ENCODE measurements at regions not wholly inside any gene's neighbourhood (a gene's known extent, or its start where the extent isn't known, plus 50 kb on each side); places are given as distances from the start of the nearest gene placed in this dataset.

DNA sequence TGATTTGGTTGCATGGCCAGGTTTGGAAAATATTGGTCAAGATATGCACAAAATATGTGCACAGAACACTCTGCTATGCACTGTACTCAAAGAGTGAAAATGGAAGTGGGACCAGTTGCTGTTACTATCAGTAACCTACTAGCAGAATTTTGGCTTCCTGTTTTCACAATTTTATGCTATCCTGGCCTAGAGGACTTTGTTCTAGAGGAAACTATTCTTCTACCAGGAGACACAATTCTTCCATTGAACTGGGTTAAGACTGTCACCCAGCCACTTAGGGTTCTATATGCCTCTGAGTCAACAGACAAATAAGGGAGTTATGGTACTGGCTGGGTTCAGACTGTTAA, 431.4 kb upstream of the DCC start:
- H3K4me1 Mint-ChIP-seq, result no peaks in the 10 kb centered on the region
- no peaks in the 10 kb centered on the region for H3K36me3 Mint-ChIP-seq
- no peaks in the 10 kb centered on the region for H3K9me3 Mint-ChIP-seq (ENCODE audit: low read depth)
- H3K27me3 Mint-ChIP-seq, result no peaks in the 10 kb centered on the region
- H3K4me3 Mint-ChIP-seq, result no peak overlapping the region
- CTCF ChIA-PET, result no interaction called here
- H3K27ac Mint-ChIP-seq, result no peak overlapping the region
- DNase-seq, result no peak
- no peak for ATAC-seq

DNA sequence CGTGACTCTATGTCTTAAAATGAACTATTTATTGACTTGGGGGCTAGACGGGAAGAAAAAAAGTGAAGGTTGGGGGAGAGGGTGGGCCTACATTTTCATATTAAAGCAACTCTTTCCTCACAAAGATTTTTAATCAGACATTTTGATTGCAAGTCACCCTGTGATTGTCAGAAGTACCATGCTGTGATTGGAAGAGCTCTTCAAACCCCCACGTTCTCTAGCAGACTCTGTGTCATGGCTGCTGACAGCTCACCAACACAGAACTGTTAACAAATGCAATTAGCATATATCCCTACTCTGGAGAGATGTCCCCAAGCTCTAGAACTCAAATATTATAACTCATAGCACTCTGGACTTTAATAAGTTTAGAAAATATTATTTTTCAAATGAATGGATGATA, 428.4 kb upstream of the DCC start:
- no peaks in the 10 kb centered on the region for H3K4me1 Mint-ChIP-seq
- H3K27ac Mint-ChIP-seq, result no peak overlapping the region
- ATAC-seq (no peak), DNase-seq (no peak)
- H3K27me3 Mint-ChIP-seq, result no peaks in the 10 kb centered on the region
- H3K36me3 Mint-ChIP-seq, result no peaks in the 10 kb centered on the region
- H3K9me3 Mint-ChIP-seq (ENCODE audit: low read depth), result no peaks in the 10 kb centered on the region
- CTCF ChIA-PET, result no interaction called here
- H3K4me3 Mint-ChIP-seq, result no peak overlapping the region

GRCh38 chr18:51912381-51912780, 427.6 kb upstream of the DCC start:
- Mint-ChIP-seq H3K36me3 (no peaks in the 10 kb centered on the region), H3K4me1 (no peaks in the 10 kb centered on the region), H3K4me3 (no peak overlapping the region), H3K27me3 (no peaks in the 10 kb centered on the region), H3K9me3 (ENCODE audit: low read depth) (no peaks in the 10 kb centered on the region), H3K27ac (no peak overlapping the region)
- no peak for DNase-seq
- CTCF ChIA-PET, result no interaction called here
- ATAC-seq, result no peak

DNA sequence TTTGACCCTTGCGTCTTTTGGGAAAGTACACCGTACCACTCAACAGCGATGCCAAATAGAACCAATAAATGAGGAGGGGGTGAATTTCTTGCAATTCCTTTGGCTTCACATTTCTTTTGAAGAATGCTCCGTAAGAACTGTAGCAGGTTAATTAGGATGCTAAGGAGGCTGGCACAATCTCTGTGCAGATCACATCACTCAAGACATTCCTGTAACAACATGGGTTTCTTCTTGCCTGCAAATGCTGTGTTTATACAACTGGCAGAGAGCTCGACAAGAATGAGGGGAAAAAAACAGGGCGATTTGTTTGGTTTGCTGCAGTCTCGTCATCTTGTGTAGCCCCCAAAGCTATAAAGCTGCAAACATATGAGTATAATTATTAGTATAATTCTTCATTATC, 424.8 kb upstream of the DCC start:
- Mint-ChIP-seq H3K36me3 (no peaks in the 10 kb centered on the region), H3K4me1 (no peaks in the 10 kb centered on the region), H3K27ac (no peak overlapping the region), H3K9me3 (ENCODE audit: low read depth) (peaks cover 3% of the 10 kb centered on the region), H3K4me3 (no peak overlapping the region), H3K27me3 (no peaks in the 10 kb centered on the region)
- CTCF ChIA-PET, result no interaction called here
- DNase-seq (no peak), ATAC-seq (no peak)

GRCh38 chr18:51921862-51922261, 418.1 kb upstream of the DCC start:
- no peaks in the 10 kb centered on the region for H3K4me1 Mint-ChIP-seq
- no peak for ATAC-seq
- CTCF ChIA-PET, result no interaction called here

GRCh38 chr18:51933903-51934302, 406.1 kb upstream of the DCC start:
- H3K4me1 Mint-ChIP-seq, result no peaks in the 10 kb centered on the region
- H3K4me3 Mint-ChIP-seq, result no peak overlapping the region
- no peaks in the 10 kb centered on the region for H3K9me3 Mint-ChIP-seq (ENCODE audit: low read depth)
- peaks cover 2% of the 10 kb centered on the region for H3K36me3 Mint-ChIP-seq
- ATAC-seq (no peak), DNase-seq (no peak)
- no peaks in the 10 kb centered on the region for H3K27me3 Mint-ChIP-seq
- CTCF ChIA-PET, result no interaction called here
- no peak overlapping the region for H3K27ac Mint-ChIP-seq

More at GRCh38 chr18:51921862-51922261, 418.1 kb upstream of the DCC start:
- no peak for DNase-seq
- H3K27ac Mint-ChIP-seq, result no peak overlapping the region
- no peak overlapping the region for H3K4me3 Mint-ChIP-seq
- peaks cover 6% of the 10 kb centered on the region for H3K9me3 Mint-ChIP-seq (ENCODE audit: low read depth)
- no peaks in the 10 kb centered on the region for H3K27me3 Mint-ChIP-seq
- H3K36me3 Mint-ChIP-seq, result no peaks in the 10 kb centered on the region

GRCh38 chr18:51936115-51936514, 403.9 kb upstream of the DCC start:
- H3K4me1 Mint-ChIP-seq, result no peaks in the 10 kb centered on the region
- no peak overlapping the region for H3K27ac Mint-ChIP-seq
- H3K9me3 Mint-ChIP-seq (ENCODE audit: low read depth), result no peaks in the 10 kb centered on the region
- DNase-seq (no peak), ATAC-seq (no peak)
- no peaks in the 10 kb centered on the region for H3K27me3 Mint-ChIP-seq
- no peaks in the 10 kb centered on the region for H3K36me3 Mint-ChIP-seq
- CTCF ChIA-PET, result no interaction called here
- H3K4me3 Mint-ChIP-seq, result no peak overlapping the region

- ATAC-seq (no peak), DNase-seq (no peak)
- Mint-ChIP-seq H3K27ac (no peak overlapping the region), H3K4me1 (no peaks in the 10 kb centered on the region), H3K36me3 (no peaks in the 10 kb centered on the region), H3K9me3 (ENCODE audit: low read depth) (no peaks in the 10 kb centered on the region), H3K4me3 (no peak overlapping the region), H3K27me3 (no peaks in the 10 kb centered on the region)
- CTCF ChIA-PET, result no interaction called here
These were observed 398.0 kb upstream of the DCC start for GRCh38 chr18:51941999-51942398.

GRCh38 chr18:51943281-51943680, 396.7 kb upstream of the DCC start:
- Mint-ChIP-seq H3K9me3 (ENCODE audit: low read depth) (no peaks in the 10 kb centered on the region), H3K36me3 (no peaks in the 10 kb centered on the region), H3K27me3 (no peaks in the 10 kb centered on the region), H3K27ac (no peak overlapping the region), H3K4me1 (no peaks in the 10 kb centered on the region), H3K4me3 (no peak overlapping the region)
- DNase-seq (no peak), ATAC-seq (no peak)
- CTCF ChIA-PET, result no interaction called here

DNA sequence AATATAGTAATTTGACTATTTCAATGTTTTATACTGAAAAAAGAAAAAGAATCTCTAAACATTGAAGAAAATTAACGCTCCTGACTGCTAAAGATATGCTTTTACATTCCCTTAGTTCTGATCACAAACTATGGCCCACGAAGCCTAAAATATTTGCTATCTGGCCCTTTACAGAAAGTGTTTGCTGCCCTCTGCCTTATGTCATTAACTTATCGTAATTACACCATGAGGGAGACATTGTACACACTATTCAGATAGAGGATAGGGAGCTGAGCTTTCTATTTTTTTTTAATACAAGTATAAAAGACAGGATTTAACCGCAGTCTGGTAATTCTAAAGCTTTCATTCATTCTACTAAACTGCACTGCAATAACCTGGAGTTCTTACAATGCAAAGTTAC, 393.1 kb upstream of the DCC start:
- no peak overlapping the region for H3K27ac Mint-ChIP-seq
- CTCF ChIA-PET, result no interaction called here
- DNase-seq, result no peak
- no peaks in the 10 kb centered on the region for H3K9me3 Mint-ChIP-seq (ENCODE audit: low read depth)
- no peak for ATAC-seq
- H3K4me1 Mint-ChIP-seq, result no peaks in the 10 kb centered on the region
- H3K36me3 Mint-ChIP-seq, result no peaks in the 10 kb centered on the region
- no peaks in the 10 kb centered on the region for H3K27me3 Mint-ChIP-seq
- H3K4me3 Mint-ChIP-seq, result no peak overlapping the region

DNA sequence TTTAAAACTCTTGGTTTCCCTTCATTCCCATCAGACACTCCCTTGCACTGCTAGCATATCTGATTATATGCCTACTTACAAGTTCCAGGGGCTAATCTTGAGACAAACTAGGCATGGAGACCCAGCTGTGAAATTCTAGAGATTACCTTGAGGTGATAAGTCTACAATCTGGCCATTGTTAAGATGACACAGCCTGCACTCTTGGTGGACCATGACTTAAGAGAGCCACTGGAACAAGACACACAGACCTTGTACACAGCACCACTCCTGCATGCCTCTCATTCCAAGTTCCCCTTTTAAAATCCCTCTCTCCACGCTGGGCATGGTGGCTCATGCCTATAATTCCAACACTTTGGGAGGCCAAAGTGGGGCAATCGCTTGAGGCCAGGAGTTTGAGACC, 387.2 kb upstream of the DCC start:
- no peak for ATAC-seq
- CTCF ChIA-PET, result no interaction called here

GRCh38 chr18:51953521-51953920, 386.5 kb upstream of the DCC start:
- no peak for ATAC-seq

More for the DNA sequence above, 387.2 kb upstream of the DCC start:
- DNase-seq, result no peak
- Mint-ChIP-seq H3K9me3 (ENCODE audit: low read depth) (peaks cover 5% of the 10 kb centered on the region), H3K27me3 (no peaks in the 10 kb centered on the region), H3K36me3 (no peaks in the 10 kb centered on the region), H3K4me3 (no peak overlapping the region), H3K27ac (no peak overlapping the region), H3K4me1 (no peaks in the 10 kb centered on the region)

GRCh38 chr18:51955136-51955535, 384.9 kb upstream of the DCC start:
- Mint-ChIP-seq H3K27ac (no peak overlapping the region), H3K9me3 (ENCODE audit: low read depth) (peaks cover 5% of the 10 kb centered on the region), H3K27me3 (no peaks in the 10 kb centered on the region), H3K4me1 (no peaks in the 10 kb centered on the region), H3K4me3 (no peak overlapping the region), H3K36me3 (no peaks in the 10 kb centered on the region)
- CTCF ChIA-PET, result no interaction called here
- ATAC-seq (no peak), DNase-seq (no peak)

More at GRCh38 chr18:51953521-51953920, 386.5 kb upstream of the DCC start:
- Mint-ChIP-seq H3K27ac (no peak overlapping the region), H3K9me3 (ENCODE audit: low read depth) (peaks cover 5% of the 10 kb centered on the region), H3K4me3 (no peak overlapping the region), H3K4me1 (no peaks in the 10 kb centered on the region), H3K27me3 (no peaks in the 10 kb centered on the region), H3K36me3 (no peaks in the 10 kb centered on the region)
- no peak for DNase-seq
- CTCF ChIA-PET, result no interaction called here

GRCh38 chr18:51957001-51957400, 383.0 kb upstream of the DCC start:
- CTCF ChIA-PET, result no interaction called here
- H3K27me3 Mint-ChIP-seq, result no peaks in the 10 kb centered on the region
- DNase-seq (no peak), ATAC-seq (no peak)
- peaks cover 5% of the 10 kb centered on the region for H3K9me3 Mint-ChIP-seq (ENCODE audit: low read depth)
- H3K4me3 Mint-ChIP-seq, result no peak overlapping the region
- H3K27ac Mint-ChIP-seq, result no peak overlapping the region
- no peaks in the 10 kb centered on the region for H3K36me3 Mint-ChIP-seq
- H3K4me1 Mint-ChIP-seq, result no peaks in the 10 kb centered on the region

DNA sequence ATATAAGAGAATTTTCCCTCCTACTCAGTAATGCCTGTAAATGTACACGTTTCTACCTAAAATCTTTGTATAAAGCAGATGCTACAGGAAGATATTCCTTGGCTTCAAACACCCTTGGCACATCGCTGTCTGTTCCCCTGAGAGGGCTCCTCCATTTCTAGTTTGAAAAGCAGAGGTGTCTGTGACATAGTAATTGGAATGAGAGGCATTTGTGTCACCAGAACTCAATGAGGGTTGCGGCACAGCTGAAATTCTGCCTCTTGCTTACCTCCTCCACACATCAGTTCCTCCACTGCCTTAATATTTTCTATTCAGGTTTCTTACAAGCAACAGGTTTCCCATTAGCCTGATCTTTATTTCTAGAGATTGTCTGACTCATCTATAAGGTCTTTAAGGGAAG, 359.9 kb upstream of the DCC start:
- Mint-ChIP-seq H3K27me3 (no peaks in the 10 kb centered on the region), H3K27ac (no peak overlapping the region), H3K36me3 (no peaks in the 10 kb centered on the region), H3K4me1 (no peaks in the 10 kb centered on the region), H3K4me3 (no peak overlapping the region), H3K9me3 (ENCODE audit: low read depth) (no peaks in the 10 kb centered on the region)
- DNase-seq (no peak), ATAC-seq (no peak)
- CTCF ChIA-PET, result no interaction called here

All from activated CD8-positive, alpha-beta memory T cell treated with anti-CD3 and anti-CD28 coated beads, Interleukin-2, amount 10 ng/mL, durations not matched to agents 7 days and 5 days (primary cell).